ENCODE measurements at regions not wholly inside any gene's neighbourhood (a gene's known extent, or its start where the extent isn't known, plus 50 kb on each side); places are given as distances from the start of the nearest gene placed in this dataset.

- TF ChIP-seq ZHX1 (CRISPR knock-in tag; IDR thresholded peaks at IDR 0.05; ENCODE audit: low read depth), result no peak
- no peak for TF ChIP-seq ZBTB43 (CRISPR knock-in tag; conservative IDR thresholded peaks at IDR 0.05)
- TF ChIP-seq POLR2A (IDR thresholded peaks at IDR 0.05; ENCODE audit: insufficient read depth in 1 of 2, low read depth in 2 of 2, low read length in 2 of 2), result no peak
- TF ChIP-seq ZBTB49 (CRISPR knock-in tag; IDR thresholded peaks at IDR 0.05; ENCODE audit: borderline replicate concordance), result no peak
- TF ChIP-seq ZNF407 (CRISPR knock-in tag; IDR thresholded peaks at IDR 0.05; ENCODE audit: not compliant biosample characterization), result no peak
- TF ChIP-seq CTCF (CRISPR knock-in tag; IDR thresholded peaks at IDR 0.05), result no peak
- no peak for TF ChIP-seq REST (IDR thresholded peaks at IDR 0.05; ENCODE audit: borderline replicate concordance in 1 of 2, low read depth in 1 of 2, low read length in 2 of 2)
Measured at GRCh38 chr2:120469426-120469825, 123.5 kb downstream of the INHBB start.
